H1 (cell line): ENCODE measurements at regions not wholly inside any gene's neighbourhood (a gene's known extent, or its start where the extent isn't known, plus 50 kb on each side); places are given as distances from the start of the nearest gene placed in this dataset.

Experiments used
- CTCF ChIA-PET: fragments of 300-600 bp; sonication (Branson Sonifier 250); formaldehyde crosslinking; loops from one replicate; lab custom pipeline; 2021; ENCODE audit not compliant: partially characterized antibody; lab: Charles Lee
- POLR2A ChIA-PET: fragments of 300-600 bp; sonication (Branson Sonifier 250); formaldehyde crosslinking; loops from one replicate; lab custom pipeline; 2021; ENCODE audit warnings: inconsistent platforms; ENCODE audit not compliant: partially characterized antibody; lab: Charles Lee
- DNase-seq, 2 experiments: peaks; one replicate each; pipeline versions ENCODE4 v3.0.0 to v3.0.0-alpha.2; 2010 to 2022; ENCODE audit warnings: low spot score in 2 of 2, low read depth in 1 of 2, mixed read lengths in 1 of 2
- FAIRE-seq: peaks from 2 replicates; lab custom pipeline; 2011; peaks lifted over from hg19 to GRCh38; lab: Jason Lieb, UNC
- H2AFZ ChIP-seq: 2 replicates; pipeline ENCODE4 v1.8.1; 2012; ENCODE audit warnings: low read length, inconsistent platforms
- H2AK5ac ChIP-seq: 2 replicates; pipeline ENCODE4 v1.6.1; 2013; ENCODE audit warnings: low read depth, low read length
- H2BK120ac ChIP-seq: replicated peaks from 2 replicates; pipeline ENCODE3; 2013; ENCODE audit warnings: low read depth, low read length, inconsistent platforms
- H2BK12ac ChIP-seq: 2 replicates; pipeline ENCODE4 v1.6.1; 2013; ENCODE audit warnings: low read depth, low read length
- H2BK15ac ChIP-seq: 2 replicates; pipeline ENCODE4 v1.6.1; 2013; ENCODE audit warnings: low read length
- H2BK20ac ChIP-seq: 2 replicates; pipeline ENCODE4 v1.6.1; 2013; ENCODE audit warnings: low read length
- H2BK5ac ChIP-seq: 2 replicates; pipeline ENCODE4 v1.6.1; 2013; ENCODE audit warnings: low read depth, low read length
- H3K14ac ChIP-seq: 2 replicates; pipeline ENCODE4 v1.6.1; 2013; ENCODE audit warnings: inconsistent platforms; ENCODE audit not compliant: insufficient read length
- H3K18ac ChIP-seq: 2 replicates; pipeline ENCODE4 v1.6.1; 2013; ENCODE audit warnings: low read length; ENCODE audit errors: extremely low read depth
- H3K23ac ChIP-seq: 2 replicates; pipeline ENCODE4 v1.6.1; 2013; ENCODE audit warnings: inconsistent platforms; ENCODE audit not compliant: insufficient read length
- H3K23me2 ChIP-seq: 2 replicates; pipeline ENCODE4 v1.6.1; 2013; ENCODE audit warnings: low read depth, low read length
- H3K27ac ChIP-seq: 2 replicates; pipeline ENCODE4 v1.6.1; 2011; ENCODE audit warnings: low read depth, low read length, inconsistent platforms
- H3K27me3 ChIP-seq, 4 experiments: replicated peaks in 1 of 4; 1 replicate in 1 of 4; 2 replicates in 3 of 4; pipeline versions ENCODE4 v1.6.1 to v1.8.1; 2011 to 2013; ENCODE audit warnings: low read length in 3 of 4, mild to moderate bottlenecking in 3 of 4, inconsistent platforms in 2 of 4, mixed read lengths in 2 of 4, moderate library complexity in 1 of 4; ENCODE audit not compliant: control insufficient read depth in 3 of 4, insufficient read depth in 3 of 4; ENCODE audit errors: extremely low read depth in 1 of 4
- H3K36me3 ChIP-seq, 4 experiments: 2 replicates each; pipeline versions ENCODE4 v1.6.1 to v1.8.1; 2011 to 2013; ENCODE audit warnings: mild to moderate bottlenecking in 4 of 4, low read length in 3 of 4, moderate library complexity in 2 of 4, control low read depth in 1 of 4, inconsistent platforms in 1 of 4; ENCODE audit not compliant: insufficient read depth in 4 of 4, control insufficient read depth in 2 of 4
- H3K4ac ChIP-seq: replicated peaks from 2 replicates; pipeline ENCODE3; 2013; ENCODE audit warnings: low read length, low read depth, mixed read lengths, inconsistent platforms; ENCODE audit not compliant: insufficient read length
- H3K4me1 ChIP-seq, 4 experiments: replicated peaks in 1 of 4; 1 replicate in 1 of 4; 2 replicates in 3 of 4; pipeline versions ENCODE4 v1.6.1 to v1.8.1; 2011 to 2013; ENCODE audit warnings: low read length in 3 of 4, inconsistent platforms in 2 of 4, mixed read lengths in 1 of 4; ENCODE audit not compliant: insufficient read depth in 4 of 4, control insufficient read depth in 3 of 4
- H3K4me2 ChIP-seq, 2 experiments: 2 replicates each; pipeline versions ENCODE4 v1.6.1 to v1.8.1; 2011 to 2013; ENCODE audit warnings: low read depth in 2 of 2, low read length in 2 of 2, control low read depth in 1 of 2, inconsistent platforms in 1 of 2, mild to moderate bottlenecking in 1 of 2; ENCODE audit not compliant: insufficient read depth in 1 of 2
- H3K4me3 ChIP-seq, 4 experiments: fragments of 200-600, 300-600 bp in 1 of 4; sonication (generic), shearing (Covaris generic), sonication (Bioruptor Twin) in 1 of 4; 2 replicates each; pipeline versions ENCODE4 v1.5.1 to v1.8.1; 2011 to 2016; ENCODE audit warnings: low read length in 4 of 4, low read depth in 3 of 4, control low read depth in 2 of 4, inconsistent platforms in 2 of 4, mild to moderate bottlenecking in 2 of 4, mixed read lengths in 1 of 4, moderate library complexity in 1 of 4; ENCODE audit not compliant: insufficient read depth in 2 of 4; ENCODE audit errors: extremely low read depth in 1 of 4
- H3K56ac ChIP-seq: replicated peaks from 2 replicates; pipeline ENCODE3; 2013; ENCODE audit warnings: low read depth, mild to moderate bottlenecking, mixed read lengths, low read length, inconsistent platforms; ENCODE audit not compliant: insufficient read length
- H3K79me1 ChIP-seq: 2 replicates; pipeline ENCODE4 v1.6.1; 2013; ENCODE audit warnings: low read depth, low read length, control low read depth
- H3K79me2 ChIP-seq, 2 experiments: 2 replicates each; pipeline versions ENCODE4 v1.6.1 to v1.8.1; 2012 to 2013; ENCODE audit warnings: low read length in 2 of 2, mild to moderate bottlenecking in 2 of 2, inconsistent platforms in 1 of 2; ENCODE audit not compliant: insufficient read depth in 2 of 2, control insufficient read depth in 1 of 2
- H3K9ac ChIP-seq, 4 experiments: replicated peaks in 1 of 4; 1 replicate in 1 of 4; 2 replicates in 3 of 4; pipeline versions ENCODE4 v1.6.1 to v1.8.1; 2011 to 2013; ENCODE audit warnings: low read depth in 3 of 4, low read length in 3 of 4, control low read depth in 2 of 4, mild to moderate bottlenecking in 2 of 4, moderate library complexity in 2 of 4, inconsistent platforms in 1 of 4; ENCODE audit errors: extremely low read depth in 1 of 4
- H3K9me3 ChIP-seq, 2 experiments: 2 replicates each; pipeline versions ENCODE4 v1.6.1 to v1.8.1; 2012 to 2013; ENCODE audit warnings: mild to moderate bottlenecking in 2 of 2, moderate library complexity in 2 of 2, control low read depth in 1 of 2, inconsistent platforms in 1 of 2, low read depth in 1 of 2, low read length in 1 of 2, mixed read lengths in 1 of 2; ENCODE audit not compliant: insufficient read depth in 2 of 2
- H4K20me1 ChIP-seq, 2 experiments: replicated peaks in 1 of 2; 2 replicates each; pipeline versions ENCODE3 to v1.8.1; 2011 to 2013; ENCODE audit warnings: inconsistent platforms in 2 of 2, low read length in 2 of 2, mild to moderate bottlenecking in 1 of 2; ENCODE audit not compliant: insufficient read depth in 2 of 2, control insufficient read depth in 1 of 2
- H4K5ac ChIP-seq: 2 replicates; pipeline ENCODE4 v1.6.1; 2013; ENCODE audit warnings: low read length, low read depth, mixed read lengths, inconsistent platforms; ENCODE audit not compliant: insufficient read length
- H4K8ac ChIP-seq: 2 replicates; pipeline ENCODE4 v1.8.0; 2013; ENCODE audit warnings: mild to moderate bottlenecking, moderate library complexity, low read length, inconsistent platforms; ENCODE audit not compliant: insufficient read depth; ENCODE audit errors: extremely low read depth
- H4K91ac ChIP-seq: replicated peaks from 2 replicates; pipeline ENCODE3; 2013; ENCODE audit warnings: low read length, mixed read lengths, inconsistent platforms; ENCODE audit not compliant: insufficient read length
- HDAC2 ChIP-seq, 2 experiments: fragments of 300-600 bp in 1 of 2; sonication (generic) in 1 of 2; IDR thresholded peaks; 2 replicates each; pipeline ENCODE4 v1.6.1; 2011 to 2012; ENCODE audit warnings: low read depth in 2 of 2, low read length in 2 of 2, mild to moderate bottlenecking in 2 of 2, moderate library complexity in 2 of 2, borderline replicate concordance in 1 of 2, inconsistent platforms in 1 of 2
- NRF1 ChIP-seq: IDR thresholded peaks from 2 replicates; pipeline ENCODE4 v1.6.1; 2011; ENCODE audit warnings: mild to moderate bottlenecking, low read depth, low read length, improper control_type of control experiment
- WGBS, 2 experiments: shearing (Covaris generic) in 1 of 2; methylation state at CpG; one replicate each; pipeline versions ENCODE4 v1.1.6 to v1.1.7; 2013 to 2015; ENCODE audit warnings: low lambda C conversion rate in 2 of 2, mixed read lengths in 2 of 2, inconsistent platforms in 1 of 2, low coverage in 1 of 2, missing lambda C conversion rate in 1 of 2; ENCODE audit not compliant: insufficient replicate concordance in 2 of 2, insufficient coverage in 1 of 2, insufficient read length in 1 of 2; ENCODE audit errors: extremely low coverage in 1 of 2, missing lambda C conversion rate in 1 of 2; 5-methylcytosine and 5-hydroxymethylcytosine counted together

DNA sequence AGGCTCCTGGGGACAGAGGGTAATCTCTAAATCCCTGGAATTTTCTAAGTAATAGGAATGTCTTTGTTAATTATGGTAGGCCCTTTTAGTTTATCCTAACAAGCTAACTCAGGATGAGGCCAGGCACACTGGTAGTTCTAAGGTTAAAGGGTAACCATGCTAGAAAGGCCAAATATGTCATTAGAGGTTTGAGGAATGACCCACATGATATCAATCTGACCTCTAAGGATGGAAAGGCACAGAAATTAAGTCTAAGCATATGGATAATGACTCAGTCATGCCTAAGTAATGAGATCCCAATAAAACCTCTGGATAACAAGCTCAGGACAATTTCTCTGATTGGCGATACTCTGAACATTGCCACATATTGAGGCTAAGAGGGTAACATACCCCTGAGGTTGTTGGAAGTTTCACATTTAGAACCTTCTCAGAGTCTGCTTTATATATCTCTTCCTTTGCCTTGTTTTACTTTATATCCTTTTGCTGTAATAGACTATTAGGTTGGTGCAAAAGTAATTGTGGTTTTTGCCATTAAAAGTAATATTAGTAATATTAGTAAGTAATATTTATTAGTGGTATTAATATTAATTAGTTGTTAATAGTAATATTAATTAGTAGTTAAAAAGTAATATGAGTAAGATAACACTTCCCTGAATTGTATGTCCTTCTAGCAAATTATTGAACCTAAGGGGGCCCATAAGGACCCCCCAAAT, 806.3 kb upstream of the GCFC2 start:
- ChIA-PET CTCF (interaction anchor here (0.6 kb wide), 1 partner anchor 333 kb away, joined by 3 read pairs; no protein-coding TSS in a partner anchor), POLR2A (no interaction called here)
- no peaks in the 10 kb centered on the region for H4K20me1 ChIP-seq
- no peak overlapping the region for H3K4ac ChIP-seq
- H4K91ac ChIP-seq: no peak overlapping the region
- no peak overlapping the region for H3K14ac ChIP-seq
- H4K5ac ChIP-seq: no peak overlapping the region
- WGBS, 2 experiments: 92% methylated on average over 1 of the region's 1 CpG; no CpG with 5 or more reads in 1 of the 2 experiments
- no peak overlapping the region for H3K9ac ChIP-seq
- DNase-seq (no peak), FAIRE-seq (no peak)
- H3K79me1 ChIP-seq: no peaks in the 10 kb centered on the region
- no peak overlapping the region for H3K56ac ChIP-seq
- H3K27ac ChIP-seq: no peak overlapping the region
- no peak overlapping the region for H2AFZ ChIP-seq
- no peak overlapping the region for H2AK5ac ChIP-seq
- H3K23ac ChIP-seq: no peak overlapping the region
- H2BK120ac ChIP-seq: no peak overlapping the region
- H3K4me3 ChIP-seq: no peak overlapping the region
- no peaks in the 10 kb centered on the region for H3K27me3 ChIP-seq
- H4K8ac ChIP-seq: no peak overlapping the region
- H3K79me2 ChIP-seq: no peaks in the 10 kb centered on the region
- no peak overlapping the region for H2BK20ac ChIP-seq
- H2BK5ac ChIP-seq: no peak overlapping the region
- peaks cover 5 to 9% of the 10 kb centered on the region in 2 experiments; a peak in 3 of 4 replicates for H3K9me3 ChIP-seq
- 0 out of 8 replicates have a peak, but pooled peaks cover 0 to 2% (median 0%) of the 10 kb centered on the region in 4 experiments for H3K36me3 ChIP-seq
- H3K18ac ChIP-seq: no peak overlapping the region
- H2BK12ac ChIP-seq: no peak overlapping the region
- H3K4me1 ChIP-seq: no peaks in the 10 kb centered on the region
- H3K4me2 ChIP-seq: no peak overlapping the region
- H2BK15ac ChIP-seq: no peak overlapping the region
- H3K23me2 ChIP-seq: no peaks in the 10 kb centered on the region
- TF ChIP-seq HDAC2 (IDR thresholded peaks at IDR 0.05; ENCODE audit: borderline replicate concordance in 1 of 2, low read depth in 2 of 2, low read length in 2 of 2) (no peak), NRF1 (no peak)
